ENCODE measurements at regions not wholly inside any gene's neighbourhood (a gene's known extent, or its start where the extent isn't known, plus 50 kb on each side); places are given as distances from the start of the nearest gene placed in this dataset.

DNA sequence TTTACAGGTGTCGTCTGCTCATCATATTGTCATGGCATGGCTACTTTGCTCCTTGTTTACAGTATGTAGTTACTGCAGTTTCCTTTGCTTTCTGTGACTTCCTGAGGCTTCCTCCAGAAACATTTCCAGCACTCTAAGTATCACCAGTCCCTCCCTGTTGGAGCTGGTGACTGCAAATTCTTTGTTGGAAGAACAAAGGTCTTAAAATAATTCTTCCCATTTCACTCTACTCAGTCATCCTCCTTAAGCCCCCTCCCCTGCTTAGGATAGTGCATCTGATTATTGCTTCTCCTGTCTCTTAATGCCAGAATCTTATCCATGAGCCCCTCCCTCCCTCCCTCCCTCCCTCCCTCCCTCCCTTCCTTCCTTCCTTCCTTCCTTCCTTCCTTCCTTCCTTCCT is 72.0 kb downstream of the C3orf38 start:
- no peak for TF ChIP-seq EP300 (IDR thresholded peaks at IDR 0.05)
- TF ChIP-seq CTCF (IDR thresholded peaks at IDR 0.05) = no peak
- no peak for TF ChIP-seq POLR2A (IDR thresholded peaks at IDR 0.05)
